ENCODE measurements at regions not wholly inside any gene's neighbourhood (a gene's known extent, or its start where the extent isn't known, plus 50 kb on each side); places are given as distances from the start of the nearest gene placed in this dataset.

DNA sequence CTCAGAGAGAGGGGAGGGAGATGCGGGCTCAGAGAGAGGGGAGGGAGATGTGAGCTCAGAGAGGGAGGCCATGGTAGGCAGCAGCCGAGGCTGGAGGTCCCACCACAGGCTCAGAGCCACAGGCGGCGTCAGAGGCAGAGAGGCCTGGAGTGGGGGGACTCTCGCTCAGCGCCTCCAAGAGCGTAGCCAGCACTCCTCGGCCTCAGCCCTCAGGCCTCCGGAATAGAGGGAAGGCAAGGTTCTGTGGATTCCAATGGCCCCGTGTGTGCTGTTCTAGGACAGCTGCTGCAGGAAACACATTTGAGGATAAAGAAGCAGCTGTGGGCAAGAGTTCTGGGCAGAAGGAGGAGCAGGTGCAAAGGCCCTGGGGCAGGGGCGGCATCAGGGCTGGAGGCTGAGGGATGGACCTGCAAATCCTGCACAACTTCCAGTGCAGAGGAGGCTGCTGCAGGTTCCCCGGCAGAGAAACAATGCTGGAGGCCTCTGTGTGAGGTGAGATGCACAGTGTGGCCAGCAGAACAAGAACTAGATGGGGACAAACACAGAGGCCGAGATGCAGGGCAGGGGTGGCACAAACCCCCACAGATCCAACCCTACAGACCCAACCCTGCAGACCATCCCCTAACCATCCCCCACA is 59.1 kb upstream of the GALNT9 start:
- TF ChIP-seq SIN3A (IDR thresholded peaks at IDR 0.05; ENCODE audit: borderline replicate concordance, insufficient read depth, low read length) (no peak), FOXP2 (optimal IDR thresholded peaks at IDR 0.05; ENCODE audit: borderline replicate concordance, extremely low read depth, extremely low read length, insufficient read depth) (no peak), TAF1 (IDR thresholded peaks at IDR 0.05; ENCODE audit: borderline replicate concordance, insufficient read depth, low read length) (no peak), POLR2AphosphoS5 (IDR thresholded peaks at IDR 0.05; ENCODE audit: low read depth, low read length) (no peak)
- TF ChIP-seq, protein P1, sequence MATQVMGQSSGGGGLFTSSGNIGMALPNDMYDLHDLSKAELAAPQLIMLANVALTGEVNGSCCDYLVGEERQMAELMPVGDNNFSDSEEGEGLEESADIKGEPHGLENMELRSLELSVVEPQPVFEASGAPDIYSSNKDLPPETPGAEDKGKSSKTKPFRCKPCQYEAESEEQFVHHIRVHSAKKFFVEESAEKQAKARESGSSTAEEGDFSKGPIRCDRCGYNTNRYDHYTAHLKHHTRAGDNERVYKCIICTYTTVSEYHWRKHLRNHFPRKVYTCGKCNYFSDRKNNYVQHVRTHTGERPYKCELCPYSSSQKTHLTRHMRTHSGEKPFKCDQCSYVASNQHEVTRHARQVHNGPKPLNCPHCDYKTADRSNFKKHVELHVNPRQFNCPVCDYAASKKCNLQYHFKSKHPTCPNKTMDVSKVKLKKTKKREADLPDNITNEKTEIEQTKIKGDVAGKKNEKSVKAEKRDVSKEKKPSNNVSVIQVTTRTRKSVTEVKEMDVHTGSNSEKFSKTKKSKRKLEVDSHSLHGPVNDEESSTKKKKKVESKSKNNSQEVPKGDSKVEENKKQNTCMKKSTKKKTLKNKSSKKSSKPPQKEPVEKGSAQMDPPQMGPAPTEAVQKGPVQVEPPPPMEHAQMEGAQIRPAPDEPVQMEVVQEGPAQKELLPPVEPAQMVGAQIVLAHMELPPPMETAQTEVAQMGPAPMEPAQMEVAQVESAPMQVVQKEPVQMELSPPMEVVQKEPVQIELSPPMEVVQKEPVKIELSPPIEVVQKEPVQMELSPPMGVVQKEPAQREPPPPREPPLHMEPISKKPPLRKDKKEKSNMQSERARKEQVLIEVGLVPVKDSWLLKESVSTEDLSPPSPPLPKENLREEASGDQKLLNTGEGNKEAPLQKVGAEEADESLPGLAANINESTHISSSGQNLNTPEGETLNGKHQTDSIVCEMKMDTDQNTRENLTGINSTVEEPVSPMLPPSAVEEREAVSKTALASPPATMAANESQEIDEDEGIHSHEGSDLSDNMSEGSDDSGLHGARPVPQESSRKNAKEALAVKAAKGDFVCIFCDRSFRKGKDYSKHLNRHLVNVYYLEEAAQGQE (IDR thresholded peaks at IDR 0.05; ENCODE audit: insufficient read depth in 1 of 2, low read depth in 2 of 2, low read length in 2 of 2): no peak

DNA sequence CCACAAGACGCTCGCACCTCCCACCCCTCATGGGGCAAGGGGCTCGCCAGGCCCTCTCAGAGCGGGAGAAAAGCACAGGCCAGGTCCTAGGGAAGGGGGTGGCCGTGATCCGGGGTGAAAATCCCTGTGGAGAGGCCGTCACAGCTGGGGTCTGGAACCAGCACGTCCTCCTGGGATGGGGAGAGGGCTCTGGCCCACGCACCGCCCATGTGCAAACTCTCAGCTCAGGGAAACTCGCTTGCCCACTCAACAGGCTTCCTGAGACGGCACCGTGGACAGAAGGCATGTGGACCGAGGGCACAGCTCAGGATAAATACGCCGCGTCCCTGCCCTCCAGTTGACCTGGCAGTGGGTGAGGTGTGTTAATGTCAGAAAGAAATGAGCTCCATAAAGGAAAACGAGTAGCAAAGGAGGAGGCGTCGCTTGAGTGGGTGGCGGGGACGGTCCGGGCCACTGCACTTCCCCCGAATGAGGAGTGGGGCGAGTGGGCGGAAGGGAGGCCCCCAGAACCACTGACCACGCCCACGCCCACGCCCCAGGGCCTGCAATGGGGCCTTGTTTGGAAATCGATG is 57.6 kb upstream of the GALNT9 start:
- no peak for TF ChIP-seq FOXP2 (optimal IDR thresholded peaks at IDR 0.05; ENCODE audit: borderline replicate concordance, extremely low read depth, extremely low read length, insufficient read depth)
- TF ChIP-seq SIN3A (IDR thresholded peaks at IDR 0.05; ENCODE audit: borderline replicate concordance, insufficient read depth, low read length): no peak
- no peak for TF ChIP-seq TAF1 (IDR thresholded peaks at IDR 0.05; ENCODE audit: borderline replicate concordance, insufficient read depth, low read length)
- TF ChIP-seq, protein P1 (IDR thresholded peaks at IDR 0.05; ENCODE audit: insufficient read depth in 1 of 2, low read depth in 2 of 2, low read length in 2 of 2): no peak
- TF ChIP-seq POLR2AphosphoS5 (IDR thresholded peaks at IDR 0.05; ENCODE audit: low read depth, low read length): no peak

DNA sequence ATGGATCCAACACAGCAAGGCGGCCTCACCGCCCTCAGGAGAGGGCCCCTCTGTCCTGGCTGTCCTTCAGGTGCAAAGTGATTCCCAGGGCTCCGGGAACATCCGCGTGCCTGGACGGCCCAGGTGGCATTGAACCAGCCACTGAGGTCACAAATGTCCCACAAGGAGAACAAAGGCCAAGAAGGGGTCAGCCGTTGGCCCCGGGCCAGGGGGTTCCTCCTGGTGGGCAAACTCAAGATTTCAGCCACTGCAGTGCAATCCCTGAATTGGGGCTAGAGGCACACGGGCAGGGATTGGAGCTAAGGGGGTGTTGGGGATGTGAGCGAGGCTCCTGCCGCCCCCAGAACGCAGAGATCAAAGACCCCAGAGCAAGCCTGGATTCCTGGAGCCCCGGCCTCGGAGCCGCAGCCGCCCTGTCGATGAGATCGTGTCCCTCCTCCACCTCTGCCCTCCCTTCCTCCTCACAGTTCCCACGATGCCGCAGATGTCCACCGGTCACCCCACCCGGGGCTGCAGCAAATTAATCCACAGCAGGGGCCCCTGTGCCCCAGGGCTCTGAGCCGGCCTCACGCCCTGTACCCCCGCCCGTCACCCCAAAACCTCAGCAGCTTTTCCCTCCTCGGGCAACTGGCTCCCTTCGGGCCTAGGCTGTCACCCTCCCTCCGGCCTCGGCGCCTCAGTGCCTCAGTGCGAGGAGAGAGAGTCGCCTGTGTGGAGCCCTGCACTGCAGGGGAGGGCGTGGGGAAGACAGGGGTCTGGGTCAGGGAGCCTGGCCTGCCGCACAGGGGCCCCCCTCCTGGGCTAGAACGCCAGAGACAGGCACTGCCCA is 56.7 kb upstream of the GALNT9 start:
- TF ChIP-seq POLR2AphosphoS5 (IDR thresholded peaks at IDR 0.05; ENCODE audit: low read depth, low read length): no peak

DNA sequence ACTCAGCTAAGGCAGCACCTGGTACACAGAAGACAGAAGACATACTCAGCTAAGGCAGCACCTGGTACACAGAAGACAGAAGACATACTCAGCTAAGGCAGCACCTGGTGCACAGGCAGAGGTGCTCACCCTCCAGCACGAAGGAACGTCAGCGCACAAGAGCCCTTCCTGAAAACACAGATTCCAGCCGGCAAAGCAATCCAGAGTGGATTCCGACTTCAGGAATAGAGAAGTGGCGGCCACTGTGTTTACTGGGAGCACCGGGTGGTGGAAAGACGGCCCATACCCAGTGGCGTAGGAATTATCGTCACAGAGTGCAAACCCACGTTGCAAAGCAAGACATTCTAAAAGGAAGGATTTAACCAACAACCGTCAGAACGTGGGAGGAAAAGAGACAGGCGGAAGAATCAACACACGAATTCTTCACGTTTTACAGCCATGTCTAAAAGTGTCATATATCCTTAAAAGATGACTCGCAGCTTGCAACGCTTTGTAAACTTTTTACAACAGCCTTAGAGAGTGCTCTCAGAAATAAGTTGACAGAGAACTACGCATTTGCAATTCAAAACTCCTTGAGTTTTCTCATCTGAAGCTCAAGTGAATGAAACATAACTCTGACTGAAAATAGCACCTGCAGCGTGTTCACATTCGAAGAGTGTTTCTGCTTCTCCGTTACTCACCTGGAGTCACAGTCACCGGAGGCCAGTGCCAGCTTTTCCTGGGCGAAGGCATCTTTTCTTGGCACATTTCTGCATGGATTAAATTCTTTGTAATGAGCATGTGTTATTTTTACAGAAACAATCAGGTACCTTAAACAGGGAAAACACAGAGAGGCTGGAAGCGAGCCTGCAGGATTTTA is 55.8 kb upstream of the GALNT9 start:
- TF ChIP-seq SIN3A (IDR thresholded peaks at IDR 0.05; ENCODE audit: borderline replicate concordance, insufficient read depth, low read length): no peak
- no peak for TF ChIP-seq POLR2AphosphoS5 (IDR thresholded peaks at IDR 0.05; ENCODE audit: low read depth, low read length)
- no peak for TF ChIP-seq FOXP2 (optimal IDR thresholded peaks at IDR 0.05; ENCODE audit: borderline replicate concordance, extremely low read depth, extremely low read length, insufficient read depth)
- TF ChIP-seq, protein P1 (IDR thresholded peaks at IDR 0.05; ENCODE audit: insufficient read depth in 1 of 2, low read depth in 2 of 2, low read length in 2 of 2): no peak
- no peak for TF ChIP-seq TAF1 (IDR thresholded peaks at IDR 0.05; ENCODE audit: borderline replicate concordance, insufficient read depth, low read length)

DNA sequence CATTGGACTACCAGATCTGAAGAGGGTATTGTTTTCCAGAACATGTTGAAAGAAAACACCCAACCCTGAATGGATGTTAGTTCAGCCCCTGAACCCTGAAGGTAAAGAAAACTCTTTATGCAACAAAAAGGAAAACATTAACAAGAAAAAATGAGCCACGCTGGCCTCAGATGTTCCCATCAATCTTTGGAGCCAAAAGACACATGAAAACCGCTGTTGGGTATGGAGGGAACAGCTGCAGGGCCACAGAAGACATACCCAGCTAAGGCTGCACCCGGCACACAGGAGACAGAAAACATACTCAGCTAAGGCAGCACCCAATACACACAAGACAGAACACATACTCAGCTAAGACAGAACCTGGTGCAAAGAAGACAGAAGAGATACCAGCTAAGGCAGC is 51.3 kb upstream of the GALNT9 start:
- TF ChIP-seq, protein P1 (IDR thresholded peaks at IDR 0.05; ENCODE audit: insufficient read depth in 1 of 2, low read depth in 2 of 2, low read length in 2 of 2): no peak
- no peak for TF ChIP-seq FOXP2 (optimal IDR thresholded peaks at IDR 0.05; ENCODE audit: borderline replicate concordance, extremely low read depth, extremely low read length, insufficient read depth)
- TF ChIP-seq SIN3A (IDR thresholded peaks at IDR 0.05; ENCODE audit: borderline replicate concordance, insufficient read depth, low read length): no peak
- no peak for TF ChIP-seq TAF1 (IDR thresholded peaks at IDR 0.05; ENCODE audit: borderline replicate concordance, insufficient read depth, low read length)
